ENCODE measurements at regions not wholly inside any gene's neighbourhood (a gene's known extent, or its start where the extent isn't known, plus 50 kb on each side); places are given as distances from the start of the nearest gene placed in this dataset.

DNA sequence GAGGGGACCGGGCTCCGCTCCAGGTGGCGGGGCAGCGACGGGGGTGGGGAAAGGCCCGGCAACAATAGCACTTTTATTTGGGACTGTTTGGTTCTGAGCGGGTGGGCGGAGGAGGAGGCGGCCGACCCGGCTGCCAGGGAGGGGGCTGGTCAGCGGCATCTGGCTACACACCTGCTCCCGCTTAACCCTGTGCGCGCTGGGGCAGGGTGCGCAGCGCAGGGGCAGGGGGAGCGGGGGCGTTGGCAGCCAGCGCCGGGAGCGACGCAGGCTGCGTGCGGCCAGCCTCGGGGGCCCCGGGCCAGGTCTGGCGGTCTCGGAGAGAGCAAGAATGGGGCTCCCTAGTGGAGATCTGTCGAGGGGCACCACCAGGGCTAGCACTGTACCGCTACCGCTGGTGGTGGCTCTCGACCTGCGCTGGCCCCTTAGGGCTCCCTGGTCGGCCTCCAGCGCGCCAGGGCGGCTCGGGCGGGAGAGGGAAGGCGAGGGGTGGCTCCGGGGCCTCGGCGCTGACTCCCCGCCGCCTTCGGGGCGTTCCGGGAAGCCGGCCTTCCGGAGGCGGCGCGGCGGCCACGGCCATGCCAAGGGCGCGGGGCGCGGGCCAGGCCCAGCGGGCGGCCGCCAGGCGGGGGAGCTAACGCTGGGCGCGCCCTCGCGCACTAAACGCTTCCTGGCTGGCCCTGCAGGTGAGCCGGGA, 92.4 kb downstream of the NCR2 start:
- Histone ChIP-seq H3K4me3 (peak overlapping the region; percentile 35), H3K4me2 (peak overlapping the region; percentile 76), H3K4me1 (peaks cover 15% of the 10 kb centered on the region), H3K27ac (peak overlapping the region; percentile 69 to 95), H3K9me3 (no peaks in the 10 kb centered on the region)
- no peak for FAIRE-seq
- ChIA-PET CTCF (interaction anchor here (0.8 to 2.1 kb wide), 5 partner anchors 11 to 167 kb away, joined by 3 to 6 read pairs (median 3); no protein-coding TSS in a partner anchor), POLR2A (interaction anchor here (0.8 kb wide), 1 partner anchor 296 kb away, joined by 3 read pairs; no protein-coding TSS in a partner anchor)
- peak; percentile 69 to 80 for ATAC-seq
- WGBS (ENCODE audit: missing lambda C conversion rate): 60% methylated on average over 2 of the region's 71 CpGs
- DNase-seq (ENCODE audit: low read depth in 1 of 2, low spot score in 1 of 2): peak in 1 of 2 experiments; percentile 11
- TF ChIP-seq CEBPB (IDR thresholded peaks at IDR 0.05) (no peak), ZSCAN20 (CRISPR knock-in tag; IDR thresholded peaks at IDR 0.05) (no peak), KDM5A (IDR thresholded peaks at IDR 0.05) (no peak), HDAC2 (IDR thresholded peaks at IDR 0.05) (no peak), EHF (CRISPR knock-in tag; IDR thresholded peaks at IDR 0.05) (no peak), REST (IDR thresholded peaks at IDR 0.05) (no peak), MAFK (IDR thresholded peaks at IDR 0.05; ENCODE audit: partially characterized antibody) (no peak)

DNA sequence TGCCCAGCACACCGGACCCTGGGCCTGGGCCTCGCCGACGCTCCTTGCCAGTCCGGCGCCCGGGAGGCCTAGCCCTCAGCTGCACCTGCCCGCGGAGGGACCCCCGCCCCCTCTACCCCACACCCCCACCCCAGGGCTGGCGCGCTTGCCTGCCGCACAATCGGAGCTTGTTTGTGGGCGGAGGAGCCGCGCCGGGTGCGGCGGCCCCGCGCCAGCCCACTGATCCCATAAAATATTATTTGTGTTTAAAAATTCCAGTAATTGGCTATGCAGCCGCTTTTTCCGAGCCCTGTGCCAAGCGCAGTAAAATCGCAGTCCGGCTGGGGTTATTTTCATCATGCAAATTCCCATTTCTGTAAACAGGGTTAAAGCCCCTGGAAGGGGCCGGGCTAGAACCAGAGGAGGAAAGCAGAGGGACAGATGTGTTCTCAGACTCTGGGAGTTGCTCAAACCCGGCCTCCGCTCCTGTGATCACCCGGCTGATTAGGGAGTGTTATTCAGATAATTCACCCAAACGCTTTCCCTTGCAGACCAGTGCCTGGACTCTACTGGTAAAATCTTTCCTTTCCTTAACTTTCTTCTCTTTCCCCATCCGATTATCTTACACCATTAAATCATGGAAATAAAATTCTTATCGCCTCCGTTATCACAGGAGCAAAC, 93.1 kb downstream of the NCR2 start:
- H3K9me3 ChIP-seq: no peaks in the 10 kb centered on the region
- ATAC-seq (no peak), DNase-seq (ENCODE audit: low read depth in 1 of 2, low spot score in 1 of 2) (no peak), FAIRE-seq (no peak)
- POLR2A ChIA-PET: interaction anchor here (0.8 kb wide), 1 partner anchor 295 kb away, joined by 3 read pairs; no protein-coding TSS in a partner anchor
- WGBS (ENCODE audit: missing lambda C conversion rate): 88% methylated on average over 21 of the region's 35 CpGs
- CTCF ChIA-PET: interaction anchor here (0.8 to 2.1 kb wide), 6 partner anchors 10 to 167 kb away, joined by 3 to 6 read pairs (median 3); no protein-coding TSS in a partner anchor
- H3K4me3 ChIP-seq: peak overlapping the region; percentile 35
- H3K27ac ChIP-seq: peak overlapping the region; percentile 69 to 95
- H3K4me1 ChIP-seq: peaks cover 15% of the 10 kb centered on the region
- TF ChIP-seq CBX8 (IDR thresholded peaks at IDR 0.05): no peak
- H3K4me2 ChIP-seq: peak overlapping the region; percentile 76

DNA sequence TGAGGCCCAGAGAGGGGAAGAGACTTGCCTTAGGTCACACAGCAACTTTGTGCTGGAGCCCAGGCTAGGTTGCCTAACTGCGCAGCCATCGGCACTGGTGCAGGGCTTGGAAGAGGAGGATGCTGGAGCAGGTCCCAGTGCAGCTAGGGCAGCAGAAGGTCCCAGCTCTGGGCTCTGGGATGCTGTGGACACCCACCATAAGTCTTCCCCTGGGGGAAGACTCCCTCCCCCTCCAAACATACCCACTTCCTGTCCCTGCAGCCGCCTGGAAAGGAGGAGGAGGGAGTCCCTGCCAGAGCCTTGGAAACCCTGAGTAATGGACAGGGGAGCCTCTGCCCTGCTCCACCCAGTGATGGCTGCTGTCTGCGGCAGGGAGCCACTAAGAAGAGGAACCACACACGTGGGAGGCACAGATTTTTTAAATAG, 93.6 kb downstream of the NCR2 start:
- TF ChIP-seq FOSB (CRISPR knock-in tag; IDR thresholded peaks at IDR 0.05): no peak
- TF ChIP-seq KDM5A (IDR thresholded peaks at IDR 0.05): no peak
- TF ChIP-seq MYC (IDR thresholded peaks at IDR 0.05; ENCODE audit: borderline replicate concordance, low read length): no peak
- no peak for TF ChIP-seq NR3C1 (IDR thresholded peaks at IDR 0.05)
- DNase-seq (ENCODE audit: low read depth in 1 of 2, low spot score in 1 of 2): no peak
- FAIRE-seq: no peak
- 54% methylated on average over 3 of the region's 5 CpGs for WGBS (ENCODE audit: missing lambda C conversion rate)
- ChIA-PET POLR2A (no interaction called here), CTCF (interaction anchor here (0.5 to 2.1 kb wide), 6 partner anchors 10 to 150 kb away, joined by 3 to 6 read pairs (median 3); no protein-coding TSS in a partner anchor)
- Histone ChIP-seq H3K4me3 (no peak overlapping the region), H3K27ac (no peak overlapping the region), H3K4me2 (no peak overlapping the region), H3K9me3 (no peaks in the 10 kb centered on the region), H3K4me1 (peaks cover 15% of the 10 kb centered on the region)
- ATAC-seq: no peak

DNA sequence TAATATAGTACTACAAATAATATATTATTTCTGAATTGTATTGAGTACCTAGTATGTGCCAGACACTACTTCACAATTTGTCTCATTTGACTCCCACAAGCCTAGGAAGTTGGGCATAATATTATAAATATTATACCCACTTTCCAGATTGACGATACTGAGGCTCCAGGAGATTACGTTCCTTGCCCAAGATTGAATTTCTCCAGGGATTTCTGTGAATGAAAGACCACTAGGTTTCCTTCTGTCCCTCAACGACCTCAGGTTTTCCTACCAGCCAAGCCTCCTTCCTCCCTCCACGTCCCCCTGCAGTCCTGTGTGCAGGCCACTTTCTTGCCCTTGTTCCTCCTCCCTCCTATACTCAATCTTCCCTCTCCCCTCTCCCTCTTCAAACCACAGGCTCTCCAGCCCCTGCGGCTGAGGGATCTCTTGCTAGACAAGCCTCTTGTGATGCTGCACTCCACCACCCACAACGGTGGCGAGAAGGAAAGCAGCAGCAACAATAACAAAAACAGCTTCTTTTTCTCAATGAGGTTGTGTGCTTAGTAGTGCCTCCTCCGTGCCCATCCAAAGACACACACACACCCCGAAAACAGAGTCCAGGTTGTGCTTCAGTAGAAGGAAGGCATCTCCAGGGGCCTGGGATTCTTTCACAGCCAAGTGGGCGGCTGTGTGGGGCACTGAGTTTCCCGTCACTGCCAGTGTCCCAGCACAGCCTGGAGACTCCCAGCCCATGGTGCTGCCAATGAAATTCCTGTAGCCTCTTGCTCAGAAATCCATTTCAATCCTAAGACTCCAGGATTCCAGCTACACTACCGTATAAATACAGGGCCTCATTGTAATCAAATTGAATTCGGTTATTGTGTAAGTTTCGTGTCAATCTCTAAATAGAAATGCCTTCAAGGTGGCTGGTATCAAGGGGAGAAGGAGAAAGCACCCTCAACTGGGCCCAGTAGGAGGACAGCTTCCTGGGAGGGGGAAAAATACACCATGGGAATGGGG, 94.4 kb downstream of the NCR2 start:
- no peak for FAIRE-seq
- ChIA-PET CTCF (interaction anchor here (0.5 to 2.1 kb wide), 4 partner anchors 24 to 149 kb away, joined by 3 to 6 read pairs (median 4); no protein-coding TSS in a partner anchor), POLR2A (no interaction called here)
- no peak for ATAC-seq
- DNase-seq (ENCODE audit: low read depth in 1 of 2, low spot score in 1 of 2): no peak
- no peak overlapping the region for H3K4me3 ChIP-seq
- WGBS (ENCODE audit: missing lambda C conversion rate): 91% methylated on average over 14 of the region's 14 CpGs
- peak overlapping the region in 1 of 2 experiments; percentile 72; a peak in 3 of 6 replicates for H3K27ac ChIP-seq
- no peak for TF ChIP-seq RNF2 (IDR thresholded peaks at IDR 0.05; ENCODE audit: borderline replicate concordance, low read depth)
- TF ChIP-seq RAD21 (conservative IDR thresholded peaks at IDR 0.05 in 1 of 2, IDR thresholded peaks at IDR 0.05 in 1 of 2): no peak
- no peak for TF ChIP-seq CBX8 (IDR thresholded peaks at IDR 0.05)
- TF ChIP-seq EHMT2 (IDR thresholded peaks at IDR 0.05; ENCODE audit: low read depth): no peak
- no peak for TF ChIP-seq POLR2A (IDR thresholded peaks at IDR 0.05; ENCODE audit: low read length)
- TF ChIP-seq ESRRA (IDR thresholded peaks at IDR 0.05; ENCODE audit: borderline replicate concordance, low read length): no peak
- no peak for TF ChIP-seq ZNF302 (CRISPR knock-in tag; IDR thresholded peaks at IDR 0.05)
- no peak for TF ChIP-seq MYC (IDR thresholded peaks at IDR 0.05; ENCODE audit: borderline replicate concordance, low read length)
- H3K9me3 ChIP-seq: no peaks in the 10 kb centered on the region
- no peak overlapping the region for H3K4me2 ChIP-seq
- peaks cover 15% of the 10 kb centered on the region for H3K4me1 ChIP-seq
